Germinal center (tissue), 1 donor: ENCODE measurements at regions not wholly inside any gene's neighbourhood (a gene's known extent, or its start where the extent isn't known, plus 50 kb on each side); places are given as distances from the start of the nearest gene placed in this dataset.

Experiments used
- DNase-seq: peaks from one replicate; pipeline ENCODE4 v3.0.0; 2012; ENCODE audit warnings: mixed read lengths, low spot score

DNA sequence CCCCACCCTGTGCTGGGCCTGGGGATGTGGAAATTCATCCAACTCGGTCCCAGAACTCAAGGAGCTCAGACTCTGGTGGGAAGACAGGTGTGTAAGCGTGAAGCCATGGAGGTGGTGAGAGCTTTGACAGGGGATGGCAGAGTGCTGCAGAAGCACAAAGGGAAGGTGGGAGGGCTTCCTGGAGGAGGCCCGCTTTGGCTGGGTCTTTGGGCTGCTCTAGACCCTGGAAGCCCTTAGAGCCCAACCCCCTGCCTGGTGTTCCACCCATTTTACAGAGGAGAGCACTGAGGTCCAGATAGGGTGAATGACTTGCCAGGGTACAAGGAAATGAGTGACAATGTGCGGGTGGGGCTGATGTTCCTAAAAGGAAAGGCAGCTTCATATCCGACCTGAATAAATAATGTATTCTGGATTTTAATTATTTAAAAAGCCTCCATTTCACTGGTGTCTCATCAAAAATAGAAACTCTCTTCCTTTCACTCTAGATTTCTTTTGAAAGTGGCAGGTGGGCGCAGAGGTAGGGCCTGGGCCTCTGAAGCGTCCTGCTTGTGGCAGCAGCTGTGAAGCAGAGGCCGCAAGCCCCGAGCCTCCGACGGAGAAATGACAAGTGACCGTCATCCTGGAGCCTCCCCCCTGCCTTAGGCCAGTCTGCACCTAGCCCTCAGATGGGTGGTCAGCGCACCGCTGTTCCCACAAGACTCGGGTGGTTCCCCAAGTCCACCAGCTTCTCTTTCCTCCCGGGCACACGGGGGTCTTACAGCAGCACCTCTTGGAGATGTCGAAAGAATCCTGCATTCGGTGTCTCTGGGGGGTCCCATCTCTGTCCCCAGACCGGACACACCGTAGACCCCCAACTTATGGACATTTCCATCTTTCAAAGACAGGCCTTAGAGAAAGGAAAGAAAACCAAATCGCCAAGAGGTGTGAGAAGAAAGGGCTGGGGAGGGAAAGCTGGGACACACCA, 71.0 kb upstream of the TAF1B start:
- no peak for DNase-seq

DNA sequence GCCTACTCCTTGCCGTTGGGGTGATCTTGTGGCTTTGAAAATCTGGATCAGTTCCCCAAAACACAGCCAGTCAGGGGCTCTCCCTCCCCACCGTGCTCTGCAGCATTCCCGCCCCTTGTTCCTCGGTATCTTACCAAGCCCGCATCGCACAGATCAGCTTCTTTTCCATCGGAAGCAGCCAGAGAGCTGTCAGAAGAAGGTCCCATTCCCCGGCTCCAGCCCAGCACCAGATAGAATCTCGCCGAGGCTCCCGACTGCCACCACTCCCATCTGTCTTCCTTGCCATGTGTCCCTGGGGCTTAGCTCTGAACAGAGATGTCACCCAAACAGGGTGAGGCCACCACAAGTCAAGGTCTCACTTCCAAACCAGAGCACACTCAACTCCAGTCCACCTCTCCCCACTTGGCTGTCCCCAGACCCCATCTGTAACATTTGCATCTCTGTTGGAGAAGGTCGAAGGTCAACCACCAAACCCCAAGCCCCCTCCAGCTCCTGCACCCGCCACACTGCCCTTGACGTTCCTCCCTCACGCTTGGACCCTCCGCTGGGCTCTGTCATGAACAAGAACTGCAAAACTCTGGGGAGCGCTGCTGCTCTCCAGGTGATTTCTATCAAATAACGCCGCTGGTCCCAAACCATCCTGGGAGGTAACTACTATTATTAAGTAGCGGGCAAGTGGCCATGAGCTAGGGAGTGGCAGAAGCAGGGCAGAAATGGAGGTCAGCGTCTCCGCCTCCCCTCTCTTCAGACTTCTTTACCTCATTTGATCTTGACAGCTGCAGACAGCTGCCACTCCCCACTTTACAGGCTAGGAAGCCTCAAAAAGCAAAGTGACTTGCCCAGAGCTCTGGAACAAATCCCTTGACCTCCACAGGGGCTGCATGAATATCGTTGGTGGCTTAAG, 70.0 kb upstream of the TAF1B start:
- DNase-seq: no peak

DNA sequence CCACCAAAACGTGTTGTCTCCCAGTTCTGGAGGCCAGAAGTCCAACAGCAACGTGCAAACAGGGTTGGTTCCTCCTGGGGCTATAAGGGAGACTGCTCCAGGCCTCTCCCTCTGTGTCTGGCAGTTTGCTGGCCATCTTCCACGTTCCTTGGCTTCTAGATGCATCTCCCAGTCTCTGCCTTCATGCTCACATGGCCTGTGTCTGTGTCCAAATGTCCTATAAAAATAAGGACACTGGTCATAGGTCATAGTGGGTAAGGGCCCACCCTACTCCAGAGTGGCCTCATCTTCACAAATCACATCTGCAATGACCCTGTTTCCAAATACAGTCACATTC, 69.4 kb upstream of the TAF1B start:
- no peak for DNase-seq

DNA sequence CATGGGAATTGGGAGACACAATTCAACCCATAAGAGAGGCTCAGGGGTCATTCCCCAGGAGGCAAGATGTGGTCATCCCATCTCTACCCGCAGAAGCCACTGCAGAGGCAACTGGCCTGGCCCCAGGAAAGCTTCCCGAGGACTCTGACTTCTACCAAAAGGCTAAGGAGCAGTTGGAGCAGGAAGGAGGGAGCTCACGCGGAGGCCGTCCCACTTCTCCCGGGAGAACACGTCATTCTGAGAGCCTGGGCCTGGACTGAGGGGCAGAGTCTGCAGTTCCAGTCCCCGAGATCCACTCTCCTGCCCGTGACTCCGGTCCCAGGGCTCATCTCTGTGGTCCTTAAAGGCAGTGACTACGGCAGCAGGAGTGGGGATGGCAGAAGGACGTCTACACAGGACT, 69.0 kb upstream of the TAF1B start:
- no peak for DNase-seq

DNA sequence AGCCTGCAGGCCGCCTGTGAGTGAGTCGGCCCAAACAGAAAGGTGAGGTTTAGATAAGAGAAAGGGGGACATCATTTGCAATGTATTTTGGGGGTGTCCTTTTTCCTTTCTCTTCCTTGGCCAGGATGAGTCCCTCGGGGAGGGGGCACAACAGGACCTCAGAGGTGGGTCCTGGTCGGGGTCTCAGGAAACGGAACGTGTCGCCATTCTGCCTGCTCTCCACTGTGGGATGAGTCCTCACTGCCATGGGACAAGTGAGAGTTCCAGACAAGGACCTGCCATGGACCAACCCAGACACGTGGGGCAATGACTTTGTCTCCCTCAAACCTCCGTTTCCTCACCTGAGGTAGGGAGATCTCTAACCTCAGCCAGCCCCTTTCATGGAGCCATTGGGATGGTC, 67.9 kb upstream of the TAF1B start:
- no peak for DNase-seq

DNA sequence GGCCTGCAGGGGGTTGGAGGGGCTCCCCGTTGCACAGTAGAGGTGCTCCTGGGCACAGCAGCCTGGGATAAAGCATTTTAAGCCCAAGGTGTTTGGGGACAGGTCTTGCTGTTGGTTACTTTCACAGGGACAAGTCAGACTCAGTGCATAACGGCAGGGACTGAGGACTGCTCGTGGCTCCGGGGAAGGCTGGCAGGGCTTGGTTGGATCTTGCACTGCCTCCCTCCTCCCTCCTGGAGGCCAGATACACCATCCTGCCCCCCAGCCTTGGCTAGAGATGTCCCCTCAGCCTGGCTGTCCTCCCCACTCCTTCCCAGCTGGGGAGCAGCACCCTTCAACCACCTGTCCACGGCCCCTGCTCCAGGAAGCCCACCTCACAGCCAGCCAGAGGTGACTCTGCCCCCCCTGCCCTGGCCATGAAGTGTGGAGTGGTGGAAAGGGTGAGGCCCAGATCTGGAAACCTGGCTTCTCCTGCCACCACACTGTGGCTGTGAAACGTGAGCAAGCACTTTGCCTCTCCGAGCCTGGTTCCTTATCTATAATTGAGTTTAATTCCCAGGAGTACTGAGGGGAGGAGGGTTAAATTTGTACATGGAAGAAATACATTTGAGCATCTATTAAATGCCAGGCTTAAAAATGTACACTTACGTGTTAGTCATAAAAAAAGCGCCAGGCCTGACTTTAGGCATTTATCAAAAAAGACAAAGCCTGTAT, 67.1 kb upstream of the TAF1B start:
- DNase-seq: no peak

DNA sequence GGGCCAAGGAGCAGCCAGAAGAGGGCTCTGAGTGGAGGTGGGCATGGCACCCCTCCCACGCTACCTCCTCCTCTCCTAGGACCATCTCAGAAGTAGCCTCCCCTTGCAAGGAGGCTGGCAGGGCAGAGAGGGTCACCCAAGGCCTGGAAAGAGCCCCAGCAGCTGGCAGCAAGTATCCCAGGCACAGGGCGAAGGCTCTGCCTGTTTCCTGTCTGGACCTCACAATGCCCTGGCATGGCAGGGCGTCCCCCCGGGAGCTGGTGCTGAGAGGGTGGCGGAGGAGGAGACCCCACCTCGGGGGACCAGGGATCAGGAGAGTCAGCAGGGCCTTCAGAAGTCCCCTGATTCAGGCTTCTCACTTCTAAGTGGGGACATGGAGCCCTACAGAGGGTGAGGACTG, 66.2 kb upstream of the TAF1B start:
- DNase-seq: no peak

DNA sequence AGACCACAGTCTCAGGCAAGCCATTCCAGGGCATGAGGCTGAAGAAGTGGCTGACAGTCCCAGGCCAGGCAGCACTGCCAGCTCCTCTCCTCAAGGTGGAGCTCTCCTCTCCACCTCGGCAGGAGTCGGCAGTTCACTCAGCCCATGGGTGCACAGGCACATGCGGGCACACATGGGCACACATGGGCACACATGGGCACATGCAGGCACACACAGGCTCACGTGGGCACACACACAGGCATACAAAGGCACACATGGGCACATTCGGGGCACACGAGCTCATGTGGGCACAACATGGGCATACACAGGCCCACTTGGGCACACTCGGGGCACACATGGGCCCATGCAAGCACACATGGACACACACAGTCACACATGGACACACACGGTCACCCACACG, 65.3 kb upstream of the TAF1B start:
- peak; percentile 33 for DNase-seq

DNA sequence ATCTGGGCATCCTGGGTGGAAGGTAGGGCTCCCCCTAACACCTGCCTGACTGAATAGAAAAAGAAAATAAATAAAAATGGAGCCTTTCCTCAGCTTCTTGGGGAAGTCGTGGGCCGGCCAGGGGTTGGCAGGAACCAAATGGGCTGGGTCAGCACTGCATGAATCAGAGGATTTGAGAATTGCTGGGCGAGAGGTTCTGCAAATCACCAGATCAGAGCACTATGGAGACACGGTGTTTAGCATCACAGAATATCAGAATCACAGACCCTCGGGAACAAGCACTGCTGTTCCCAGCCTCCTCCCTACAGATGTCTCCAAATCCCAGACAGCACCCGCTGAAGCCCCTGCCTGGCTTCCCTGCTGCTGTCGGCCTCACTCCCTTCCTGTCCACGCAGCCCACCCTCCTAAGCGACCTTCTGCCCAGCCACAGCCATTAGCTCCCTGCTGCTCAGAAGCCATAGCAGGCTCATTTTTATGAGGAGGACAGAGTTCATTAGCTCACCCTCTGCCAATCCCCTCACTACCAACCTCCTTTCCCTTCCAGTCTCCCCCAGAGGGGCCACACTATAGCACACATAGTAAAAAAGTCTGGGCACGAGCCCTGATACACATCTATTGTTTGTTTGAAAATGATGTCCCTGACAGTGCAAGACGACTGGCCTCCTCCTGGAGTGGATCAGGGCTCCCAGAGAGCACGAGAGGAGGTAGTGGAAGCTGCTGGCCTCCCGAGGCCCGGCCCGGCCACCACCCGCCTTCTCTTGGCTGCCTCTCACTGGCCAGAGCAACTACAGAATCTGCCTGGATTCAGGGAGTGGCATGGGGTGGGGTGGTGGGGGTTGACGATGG, 64.6 kb upstream of the TAF1B start:
- no peak for DNase-seq

DNA sequence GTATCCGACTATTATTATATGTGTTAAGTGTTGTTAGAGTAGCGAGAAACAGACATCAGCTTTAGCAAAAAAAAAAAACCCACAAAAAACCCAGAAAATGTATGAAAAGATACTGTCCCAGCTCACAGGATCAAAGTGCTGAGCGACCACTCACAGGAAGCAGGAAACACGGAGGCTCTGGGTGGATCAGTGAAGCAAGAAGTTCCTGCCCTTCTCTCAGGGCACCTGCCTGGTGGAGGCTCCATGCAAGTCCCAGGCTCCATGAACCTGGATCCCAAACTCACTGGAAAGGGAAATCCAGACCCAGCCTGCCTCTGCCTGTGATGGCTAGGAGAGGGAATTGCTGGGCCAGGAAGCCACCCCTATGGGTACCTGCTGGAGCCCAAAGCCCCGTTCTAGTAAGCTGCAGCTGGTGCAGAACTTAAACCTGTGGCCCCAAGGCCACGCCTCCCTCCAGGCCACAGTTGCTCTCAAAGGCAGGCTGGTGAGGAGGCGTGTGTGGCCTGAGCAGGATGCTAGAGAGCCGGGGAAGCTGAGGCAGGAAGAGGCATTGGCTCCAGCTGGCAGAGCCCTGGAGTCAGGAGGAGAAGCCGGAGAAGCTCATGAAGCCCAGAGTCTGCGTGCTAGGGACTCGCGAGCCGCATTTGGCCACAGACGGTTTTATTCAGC, 63.5 kb upstream of the TAF1B start:
- no peak for DNase-seq

DNA sequence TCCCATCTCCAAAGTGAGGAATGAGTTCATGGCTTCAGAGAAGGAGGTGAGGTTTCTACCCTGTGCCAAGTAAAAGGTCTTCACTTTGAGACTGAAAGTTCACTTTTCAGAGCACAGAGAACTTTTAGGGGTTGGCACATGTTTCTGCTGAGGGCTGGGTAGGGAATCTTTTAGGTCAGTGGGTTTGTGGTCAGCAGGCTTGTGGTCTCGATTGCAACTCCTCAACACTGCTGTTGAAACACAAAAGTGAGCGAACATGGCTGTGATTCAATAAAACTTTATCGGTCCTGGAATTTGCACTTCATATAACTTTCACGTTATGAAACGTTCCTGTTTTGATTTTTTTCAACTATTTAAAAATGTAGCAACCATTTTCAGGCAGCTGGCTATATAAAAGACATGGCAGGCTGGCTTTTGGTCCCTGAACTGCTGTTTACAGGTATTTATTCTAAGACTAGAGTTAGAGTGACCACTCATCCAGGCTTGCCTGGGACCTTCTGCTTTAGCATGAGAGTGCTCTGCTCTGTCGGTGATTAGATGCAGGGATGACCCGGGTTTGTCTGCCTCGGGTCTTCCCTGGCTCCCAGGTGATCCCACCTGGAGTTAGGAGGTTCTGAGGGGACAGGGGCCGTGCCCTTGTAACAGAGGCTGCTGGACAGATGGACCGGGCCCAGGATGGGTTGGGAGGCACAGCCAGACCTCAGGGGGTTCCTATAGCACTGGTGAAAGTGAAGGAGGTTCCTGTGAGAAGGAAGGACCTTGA, 62.7 kb upstream of the TAF1B start:
- DNase-seq: no peak

DNA sequence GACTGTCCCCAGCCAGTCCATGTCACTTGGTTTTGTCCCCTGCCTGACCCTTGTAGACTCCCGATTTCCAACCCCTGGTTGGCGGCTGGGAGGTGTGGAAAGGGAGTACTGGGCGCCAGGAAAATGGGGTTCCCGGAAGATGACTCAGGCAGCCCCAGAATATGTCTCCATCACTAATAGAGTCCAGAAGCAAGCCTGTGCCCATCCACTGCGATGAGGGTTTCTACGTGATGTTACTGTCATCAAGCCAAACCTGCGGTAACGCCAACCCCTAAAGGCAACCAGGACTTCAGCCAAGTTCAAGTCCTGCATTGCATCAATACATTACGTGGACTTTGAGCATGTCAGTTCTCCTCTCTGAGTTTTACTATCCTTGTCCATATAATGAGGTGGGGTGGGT, 62.0 kb upstream of the TAF1B start:
- no peak for DNase-seq

DNA sequence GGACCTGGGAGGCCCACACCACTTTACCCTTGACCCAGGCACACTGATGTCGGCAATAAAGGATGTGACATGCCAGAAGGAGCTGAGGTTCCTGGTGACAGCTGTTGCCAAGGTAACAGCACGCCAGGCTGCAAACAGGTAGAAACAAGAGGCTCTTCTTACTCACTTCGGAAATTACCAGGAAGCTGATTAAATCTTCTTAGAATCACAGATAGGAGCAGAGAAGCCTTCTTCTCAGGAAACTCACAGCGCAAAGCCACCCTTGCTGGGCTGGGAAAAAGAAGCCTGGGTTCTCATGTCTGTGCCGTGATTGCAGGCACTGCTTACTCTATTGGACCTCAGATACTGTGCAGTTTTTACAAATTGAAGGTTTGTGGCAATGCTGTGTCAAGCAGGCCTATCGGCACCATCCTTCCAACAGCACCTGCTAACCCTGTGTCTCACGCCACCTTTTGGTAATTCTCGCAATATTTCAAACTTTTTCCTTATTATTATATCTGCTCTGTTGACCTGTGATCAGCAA, 61.0 kb upstream of the TAF1B start:
- DNase-seq: no peak

DNA sequence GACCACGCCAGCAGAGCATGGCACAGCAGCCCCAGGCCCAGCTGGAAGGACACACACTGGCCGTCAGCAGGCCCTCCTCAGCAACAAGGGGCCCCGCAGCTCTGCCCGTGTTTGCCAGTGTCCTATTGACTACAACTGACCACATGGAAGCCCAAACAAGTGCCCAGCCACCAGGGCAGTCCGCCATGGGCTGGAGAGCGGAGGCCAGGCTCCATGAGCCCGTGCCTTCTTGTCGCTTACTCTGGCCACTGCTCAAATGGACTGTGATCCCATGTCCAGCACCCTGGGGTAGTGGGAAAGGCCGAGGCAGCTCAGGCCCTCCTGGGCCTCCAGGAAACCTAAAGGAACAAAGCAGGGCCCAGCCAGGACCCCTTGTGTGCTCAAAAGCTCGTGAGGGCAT, 53.9 kb upstream of the TAF1B start:
- no peak for DNase-seq

DNA sequence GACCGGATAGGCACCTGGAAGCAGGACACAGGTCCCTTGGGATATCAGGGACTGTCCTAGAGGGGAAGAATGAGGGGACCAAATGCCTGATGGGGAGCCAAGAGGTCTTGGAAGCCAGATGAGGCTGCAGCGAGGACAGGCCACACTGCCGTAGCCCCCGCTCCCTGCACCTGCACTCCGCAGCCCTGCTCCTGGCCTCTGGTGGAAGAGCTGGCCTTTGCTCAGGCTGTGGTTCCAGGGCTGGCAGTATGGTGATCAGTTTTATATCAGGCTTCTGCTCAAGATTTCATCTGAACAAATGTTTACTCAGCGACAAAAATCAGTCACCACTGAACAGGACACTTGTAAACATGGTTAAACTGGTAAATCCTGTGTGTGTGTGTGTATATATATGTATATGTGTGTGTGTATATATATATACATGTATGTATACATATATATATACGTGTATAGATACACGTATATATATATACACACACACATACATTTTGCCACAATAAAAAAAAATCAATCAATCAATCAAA, 52.5 kb upstream of the TAF1B start:
- no peak for DNase-seq

DNA sequence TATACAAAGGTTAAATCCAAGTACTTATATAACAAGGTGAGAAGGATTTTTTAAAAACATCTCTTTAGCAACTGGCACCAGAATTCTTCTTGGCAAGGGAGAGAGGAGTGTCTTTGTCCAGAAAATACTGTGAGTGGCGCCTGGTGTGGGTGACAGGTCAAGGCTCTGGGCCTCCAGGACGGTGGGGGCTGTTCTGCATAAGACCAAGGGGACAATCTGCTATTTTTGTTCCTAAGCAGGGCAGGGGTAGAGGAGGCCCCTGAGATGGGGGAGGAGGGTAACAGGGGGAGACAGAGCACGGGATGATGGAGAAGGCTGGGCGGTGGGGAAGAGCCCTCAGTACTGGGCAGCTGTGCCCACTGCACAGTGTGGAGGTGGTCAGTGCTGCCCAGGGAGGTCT, 51.6 kb upstream of the TAF1B start:
- no peak for DNase-seq

DNA sequence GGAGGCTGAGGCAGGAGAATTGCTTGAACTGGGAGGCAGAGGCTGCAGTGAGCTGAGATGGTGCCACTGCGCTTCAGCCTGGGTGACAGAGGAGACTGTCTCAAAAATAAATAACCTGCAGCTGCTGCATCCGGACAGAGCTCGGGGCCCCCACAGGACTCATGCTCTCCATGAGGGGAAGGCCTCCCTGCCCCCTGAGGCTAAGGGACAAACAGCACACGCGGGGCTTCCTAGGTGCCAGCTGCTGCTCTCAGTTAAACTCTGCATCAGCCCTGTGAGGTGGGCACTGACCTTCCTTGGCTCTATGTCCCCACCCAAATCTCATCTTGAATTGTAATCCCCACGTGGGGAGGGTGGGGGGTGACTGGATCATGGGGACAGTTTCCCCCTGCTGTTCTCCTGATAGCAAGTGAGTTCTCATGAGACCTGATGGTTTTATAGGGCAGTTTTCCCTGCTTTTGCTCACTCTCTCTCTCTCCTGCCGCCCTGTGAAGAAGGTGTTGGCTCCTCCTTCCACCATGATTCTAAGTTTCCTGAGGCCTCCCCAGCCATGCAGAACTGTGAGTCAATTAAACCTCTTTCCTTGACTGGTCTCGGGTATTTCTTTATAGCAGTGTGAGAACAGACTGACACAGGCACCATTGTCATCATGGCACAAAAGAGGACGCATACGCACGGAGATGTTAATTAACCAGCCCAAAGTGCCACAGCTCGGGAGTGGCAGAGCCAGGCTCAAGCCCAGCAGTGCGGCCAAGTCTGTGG, 49.9 kb upstream of the TAF1B start:
- DNase-seq: no peak
